Ovary (tissue), 3 donors: ENCODE measurements at regions not wholly inside any gene's neighbourhood (a gene's known extent, or its start where the extent isn't known, plus 50 kb on each side); places are given as distances from the start of the nearest gene placed in this dataset.

Experiments used
- EP300 ChIP-seq: sonication (generic); formaldehyde crosslinking; IDR thresholded peaks from one replicate; pipeline ENCODE4 v1.6.1; 2017; ENCODE audit warnings: antibody characterized with exemption
- POLR2A ChIP-seq: fragments of 450-650 bp; IDR thresholded peaks from one replicate; pipeline ENCODE4 v1.6.1; 2017; ENCODE audit warnings: antibody characterized with exemption, mild to moderate bottlenecking, moderate library complexity
- TF ChIP-seq, protein P1 (sequence below), 3 donors: fragments of 450-650 bp in 2 of 3; fragments of 200-600 bp in 1 of 3; IDR thresholded peaks; one replicate each; pipeline versions ENCODE4 v1.5.1 to v1.8.0; 2016 to 2022; ENCODE audit warnings: antibody characterized with exemption in 3 of 3, mild to moderate bottlenecking in 1 of 3
- donor health status: DM: no; HTN: no; CAD: no.

GRCh38 chr1:192445241-192445640, 128.4 kb downstream of the RGS21 start:
- TF ChIP-seq POLR2A (no peak), EP300 (no peak)
- TF ChIP-seq, protein P1, sequence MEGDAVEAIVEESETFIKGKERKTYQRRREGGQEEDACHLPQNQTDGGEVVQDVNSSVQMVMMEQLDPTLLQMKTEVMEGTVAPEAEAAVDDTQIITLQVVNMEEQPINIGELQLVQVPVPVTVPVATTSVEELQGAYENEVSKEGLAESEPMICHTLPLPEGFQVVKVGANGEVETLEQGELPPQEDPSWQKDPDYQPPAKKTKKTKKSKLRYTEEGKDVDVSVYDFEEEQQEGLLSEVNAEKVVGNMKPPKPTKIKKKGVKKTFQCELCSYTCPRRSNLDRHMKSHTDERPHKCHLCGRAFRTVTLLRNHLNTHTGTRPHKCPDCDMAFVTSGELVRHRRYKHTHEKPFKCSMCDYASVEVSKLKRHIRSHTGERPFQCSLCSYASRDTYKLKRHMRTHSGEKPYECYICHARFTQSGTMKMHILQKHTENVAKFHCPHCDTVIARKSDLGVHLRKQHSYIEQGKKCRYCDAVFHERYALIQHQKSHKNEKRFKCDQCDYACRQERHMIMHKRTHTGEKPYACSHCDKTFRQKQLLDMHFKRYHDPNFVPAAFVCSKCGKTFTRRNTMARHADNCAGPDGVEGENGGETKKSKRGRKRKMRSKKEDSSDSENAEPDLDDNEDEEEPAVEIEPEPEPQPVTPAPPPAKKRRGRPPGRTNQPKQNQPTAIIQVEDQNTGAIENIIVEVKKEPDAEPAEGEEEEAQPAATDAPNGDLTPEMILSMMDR (IDR thresholded peaks at IDR 0.05), result no peak
